MM.1S (cell line): ENCODE measurements at regions not wholly inside any gene's neighbourhood (a gene's known extent, or its start where the extent isn't known, plus 50 kb on each side); places are given as distances from the start of the nearest gene placed in this dataset.

ENCODE experiments used
- DNase-seq: peaks from one replicate; pipeline ENCODE4 v3.0.0-alpha.2; 2015
- H2AFZ ChIP-seq: fragments of 300-600 bp; sonication (generic); 2 replicates; pipeline ENCODE4 v1.6.0; 2016; ENCODE audit warnings: antibody characterized with exemption, low read length
- H3F3A ChIP-seq: fragments of 300-600 bp; sonication (generic); 2 replicates; pipeline ENCODE4 v1.6.1; 2016; ENCODE audit warnings: mild to moderate bottlenecking, antibody characterized with exemption, low read length, moderate library complexity, mixed read lengths; ENCODE audit not compliant: insufficient read depth
- H3K27ac ChIP-seq: fragments of 300-600 bp; sonication (generic); 2 replicates; pipeline ENCODE4 v1.5.1; 2016; ENCODE audit warnings: mild to moderate bottlenecking, low read length
- H3K27me3 ChIP-seq: fragments of 300-600 bp; sonication (generic); replicated peaks from 2 replicates; pipeline ENCODE4 v1.6.0; 2016; ENCODE audit warnings: low read length; ENCODE audit not compliant: insufficient read depth
- H3K36me3 ChIP-seq: fragments of 300-600 bp; sonication (generic); replicated peaks from 2 replicates; pipeline ENCODE4 v1.6.1; 2016; ENCODE audit warnings: mild to moderate bottlenecking, low read length, mixed read lengths; ENCODE audit not compliant: insufficient read depth
- H3K4me1 ChIP-seq: fragments of 300-600 bp; sonication (generic); 2 replicates; pipeline ENCODE4 v1.6.1; 2016; ENCODE audit warnings: low read length, mixed read lengths
- H3K4me2 ChIP-seq: fragments of 300-600 bp; sonication (generic); 2 replicates; pipeline ENCODE4 v1.6.0; 2016; ENCODE audit warnings: low read depth, low read length
- H3K4me3 ChIP-seq: fragments of 300-600 bp; sonication (generic); 2 replicates; pipeline ENCODE4 v1.5.1; 2016; ENCODE audit warnings: low read length, mixed read lengths
- H3K79me2 ChIP-seq: fragments of 300-600 bp; sonication (generic); 2 replicates; pipeline ENCODE4 v1.6.1; 2016; ENCODE audit warnings: mixed run types, low read length, mixed read lengths
- H3K9ac ChIP-seq: fragments of 300-600 bp; sonication (generic); 2 replicates; pipeline ENCODE4 v1.6.1; 2016; ENCODE audit warnings: low read length, mixed read lengths
- H3K9me2 ChIP-seq: fragments of 300-600 bp; sonication (generic); replicated peaks from 2 replicates; pipeline ENCODE4 v1.6.1; 2016; ENCODE audit warnings: mild to moderate bottlenecking, low read length, mixed read lengths; ENCODE audit not compliant: insufficient read depth
- H3K9me3 ChIP-seq: fragments of 300-600 bp; sonication (generic); replicated peaks from 2 replicates; pipeline ENCODE4 v1.6.1; 2016; ENCODE audit warnings: mild to moderate bottlenecking, low read length, mixed read lengths; ENCODE audit not compliant: insufficient read depth
- H4K20me1 ChIP-seq: fragments of 300-600 bp; sonication (generic); 2 replicates; pipeline ENCODE4 v1.6.1; 2016; ENCODE audit warnings: mild to moderate bottlenecking, low read length, moderate library complexity, mixed read lengths; ENCODE audit not compliant: insufficient read depth
- CTCF ChIP-seq: fragments of 300-600 bp; sonication (generic); IDR thresholded peaks from 2 replicates; pipeline ENCODE4 v1.5.1; 2016; ENCODE audit warnings: antibody characterized with exemption, low read length, mixed read lengths
- EZH2 ChIP-seq: fragments of 300-600 bp; sonication (generic); optimal IDR thresholded peaks from 2 replicates; pipeline ENCODE3; 2017; ENCODE audit warnings: low read depth, mild to moderate bottlenecking, antibody characterized with exemption, low read length, mixed read lengths
- EZH2phosphoT487 ChIP-seq: fragments of 300-600 bp; sonication (generic); IDR thresholded peaks from 2 replicates; pipeline ENCODE4 v1.6.1; 2018; ENCODE audit warnings: antibody characterized with exemption, low read length

GRCh38 chr11:69918938-69919650 is 99.9 kb upstream of the FGF3 start:
- H3K9ac ChIP-seq = no peak overlapping the region
- H3K4me3 ChIP-seq = no peak overlapping the region
- peaks cover 77% of the 10 kb centered on the region for H3K27me3 ChIP-seq
- no peaks in the 10 kb centered on the region for H3K4me1 ChIP-seq
- H2AFZ ChIP-seq = no peak overlapping the region
- DNase-seq = peak; percentile 57
- no peaks in the 10 kb centered on the region for H3K36me3 ChIP-seq
- no peaks in the 10 kb centered on the region for H3K9me3 ChIP-seq
- no peaks in the 10 kb centered on the region for H4K20me1 ChIP-seq
- H3K4me2 ChIP-seq = peak overlapping the region; percentile 13; the same call in 1 of the 2 replicates
- H3K79me2 ChIP-seq = no peaks in the 10 kb centered on the region
- no peak overlapping the region for H3K27ac ChIP-seq
- peak; percentile 89 for TF ChIP-seq CTCF
- TF ChIP-seq EZH2phosphoT487 = no peak
- no peaks in the 10 kb centered on the region for H3K9me2 ChIP-seq
- no peaks in the 10 kb centered on the region for H3F3A ChIP-seq

DNA sequence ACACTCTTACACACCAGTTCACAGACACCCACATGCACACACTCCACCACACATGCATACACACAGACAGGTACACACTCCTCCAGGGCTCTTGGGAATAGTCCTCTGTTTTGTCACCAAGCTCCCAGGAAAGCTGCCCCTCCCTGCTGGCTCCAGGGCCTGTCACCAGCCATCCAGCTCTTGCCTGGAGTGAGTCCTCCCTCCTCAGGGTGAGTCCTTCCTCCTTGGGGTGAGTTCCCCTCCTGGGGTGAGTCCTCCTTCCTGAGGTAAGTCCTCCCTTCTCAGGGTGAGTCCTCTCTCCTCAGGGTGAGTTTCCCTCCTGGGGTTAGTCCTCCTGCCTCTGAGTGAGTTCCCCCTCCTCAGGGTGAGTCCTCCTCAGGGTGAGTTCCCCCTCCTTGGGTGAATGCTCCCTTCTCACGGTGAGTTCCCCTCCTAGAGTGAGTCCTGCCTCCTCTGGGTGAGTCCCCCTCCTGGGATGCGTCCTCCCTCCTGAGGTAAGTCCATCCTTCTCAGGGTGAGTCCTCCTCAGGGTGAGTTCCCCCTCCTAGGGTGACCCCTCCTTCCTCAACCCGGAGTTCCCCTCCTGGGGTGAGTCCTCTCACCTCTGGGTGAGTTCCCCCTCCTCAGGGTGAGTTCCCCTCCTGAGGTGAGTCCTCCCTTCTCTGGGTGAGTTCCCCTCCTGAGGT is 100.6 kb upstream of the FGF3 start:
- TF ChIP-seq CTCF = no peak
- no peak for TF ChIP-seq EZH2
- no peak for TF ChIP-seq EZH2phosphoT487
- DNase-seq = no peak
- no peak overlapping the region for H3K9ac ChIP-seq
- peaks cover 77% of the 10 kb centered on the region for H3K27me3 ChIP-seq
- no peaks in the 10 kb centered on the region for H3K9me2 ChIP-seq
- no peaks in the 10 kb centered on the region for H3K4me1 ChIP-seq
- no peak overlapping the region for H3K4me3 ChIP-seq
- no peak overlapping the region for H3K27ac ChIP-seq
- no peaks in the 10 kb centered on the region for H4K20me1 ChIP-seq
- no peak overlapping the region for H2AFZ ChIP-seq
- no peaks in the 10 kb centered on the region for H3K79me2 ChIP-seq
- H3K36me3 ChIP-seq = no peaks in the 10 kb centered on the region
- H3F3A ChIP-seq = no peaks in the 10 kb centered on the region
- H3K4me2 ChIP-seq = no peak overlapping the region
- H3K9me3 ChIP-seq = no peaks in the 10 kb centered on the region

DNA sequence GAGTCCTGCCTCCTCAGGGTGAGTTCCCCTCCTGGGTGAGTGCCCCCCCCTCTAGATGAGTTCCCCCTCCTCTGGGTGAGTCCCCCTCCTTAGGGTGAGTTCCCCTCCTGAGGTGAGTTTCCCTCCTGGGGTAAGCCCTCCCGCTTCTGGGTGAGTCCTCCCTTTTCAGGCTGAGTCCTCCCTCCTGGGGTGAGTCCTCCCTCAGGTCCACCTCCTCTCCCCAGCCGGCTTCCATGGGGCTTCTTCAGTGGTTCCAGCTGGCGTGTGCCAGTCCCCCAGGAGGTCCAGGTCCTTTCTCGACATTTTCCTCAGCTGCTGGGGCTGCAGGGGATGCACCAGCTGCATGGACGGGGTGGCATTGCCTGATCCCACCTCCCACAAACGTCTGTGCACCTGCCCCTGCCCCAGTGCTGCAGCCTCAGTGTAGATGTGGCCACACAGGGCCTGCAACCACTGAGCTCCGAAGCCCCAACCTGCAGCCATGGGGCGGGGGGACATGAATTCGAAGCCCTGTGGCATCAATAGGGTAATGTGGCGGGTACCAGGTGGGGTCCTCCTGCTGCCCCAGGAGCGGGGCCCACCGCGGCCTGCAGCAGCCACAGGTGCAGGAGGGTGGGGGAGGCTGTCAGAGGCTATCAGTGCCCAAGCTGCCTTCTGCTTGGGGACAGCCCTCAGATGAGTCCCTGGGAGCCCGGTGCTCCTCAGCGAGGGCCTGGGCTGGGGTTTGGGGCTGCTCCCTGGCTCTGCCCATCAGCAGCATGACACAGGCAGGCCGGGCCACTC is 101.3 kb upstream of the FGF3 start:
- no peak overlapping the region for H3K4me2 ChIP-seq
- peaks cover 75% of the 10 kb centered on the region for H3K27me3 ChIP-seq
- H3K79me2 ChIP-seq = no peaks in the 10 kb centered on the region
- H3K4me1 ChIP-seq = no peaks in the 10 kb centered on the region
- H3K9ac ChIP-seq = no peak overlapping the region
- H2AFZ ChIP-seq = no peak overlapping the region
- no peak overlapping the region for H3K27ac ChIP-seq
- H3K9me2 ChIP-seq = no peaks in the 10 kb centered on the region
- H3K9me3 ChIP-seq = no peaks in the 10 kb centered on the region
- no peaks in the 10 kb centered on the region for H3K36me3 ChIP-seq
- H3F3A ChIP-seq = no peaks in the 10 kb centered on the region
- DNase-seq = no peak
- TF ChIP-seq EZH2 (no peak), EZH2phosphoT487 (no peak), CTCF (no peak)
- no peak overlapping the region for H3K4me3 ChIP-seq
- H4K20me1 ChIP-seq = no peaks in the 10 kb centered on the region
